C4-2B (cell line): ENCODE measurements at regions not wholly inside any gene's neighbourhood (a gene's known extent, or its start where the extent isn't known, plus 50 kb on each side); places are given as distances from the start of the nearest gene placed in this dataset.

Experiments used
- CTCF ChIP-seq: fragments of 450-650 bp; conservative IDR thresholded peaks from 2 replicates; pipeline ENCODE4 v1.5.1; 2017; ENCODE audit warnings: mild to moderate bottlenecking
- ZFX ChIP-seq: fragments of 450-650 bp; IDR thresholded peaks from 2 replicates; pipeline ENCODE4 v1.6.1; 2017

- TF ChIP-seq CTCF (no peak), ZFX (no peak)
These were observed 763.5 kb upstream of the FANCL start for GRCh38 chr2:59004621-59005020.
